ENCODE measurements at regions not wholly inside any gene's neighbourhood (a gene's known extent, or its start where the extent isn't known, plus 50 kb on each side); places are given as distances from the start of the nearest gene placed in this dataset.

DNA sequence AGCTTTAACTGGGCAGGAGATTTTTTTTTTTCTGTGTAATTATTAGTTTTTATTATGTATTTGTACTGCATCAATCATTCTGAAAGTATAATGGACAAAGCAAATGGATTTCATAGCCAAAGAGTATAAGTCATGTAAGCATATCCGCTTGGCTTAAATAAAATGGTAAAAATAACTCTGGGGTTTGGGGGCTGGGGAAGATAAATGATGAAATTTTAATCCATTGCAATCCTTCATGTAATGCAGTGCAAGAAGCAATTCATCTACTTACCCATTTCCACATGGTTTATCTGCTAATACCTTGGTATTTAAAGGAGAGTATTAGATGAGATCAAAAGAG, 781.4 kb downstream of the QKI start:
- no peak overlapping the region for H3K4me3 ChIP-seq (ENCODE audit: low read length)
- H3K9me3 ChIP-seq (ENCODE audit: low read length), result no peaks in the 10 kb centered on the region
- no peaks in the 10 kb centered on the region for H3K27me3 ChIP-seq (ENCODE audit: insufficient read depth, low read length)
- H3K4me1 ChIP-seq (ENCODE audit: insufficient read depth, low read length), result no peaks in the 10 kb centered on the region
- no peaks in the 10 kb centered on the region for H3K36me3 ChIP-seq (ENCODE audit: insufficient read depth, low read length)
- no peak overlapping the region for H2AFZ ChIP-seq (ENCODE audit: low read depth, low read length)

DNA sequence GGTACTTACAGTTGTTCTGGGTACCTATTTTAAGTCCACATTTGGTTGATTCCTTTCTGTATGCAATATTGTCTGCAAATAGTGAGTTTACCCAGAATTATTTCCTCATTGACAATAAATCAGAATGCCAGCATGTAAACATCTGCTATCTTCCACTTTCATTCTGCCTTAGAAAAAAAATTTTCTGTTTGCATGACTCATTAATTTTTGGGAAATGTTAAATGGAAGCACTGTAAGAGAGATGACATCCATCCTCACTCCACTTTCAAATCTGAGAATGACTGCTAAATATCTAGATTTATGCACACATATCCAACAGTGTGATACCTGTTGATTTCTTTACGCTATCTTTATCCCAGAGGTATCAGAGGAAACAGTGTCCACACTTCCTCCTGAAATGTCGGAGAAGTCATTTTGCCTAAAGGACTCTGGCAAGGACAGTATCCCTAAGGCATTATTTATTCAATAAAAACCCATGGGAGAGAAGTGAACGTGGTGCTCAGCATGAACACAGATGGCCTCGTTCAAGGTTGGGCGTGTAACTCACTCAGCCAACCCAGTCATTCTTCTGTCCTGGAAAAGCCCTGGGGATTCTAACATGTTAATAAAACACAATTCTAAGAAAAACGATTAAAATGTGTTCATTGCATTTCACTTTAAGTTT, 780.9 kb downstream of the QKI start:
- H3K9me3 ChIP-seq (ENCODE audit: low read length), result no peaks in the 10 kb centered on the region
- no peak overlapping the region for H3K4me3 ChIP-seq (ENCODE audit: low read length)
- no peaks in the 10 kb centered on the region for H3K36me3 ChIP-seq (ENCODE audit: insufficient read depth, low read length)
- H2AFZ ChIP-seq (ENCODE audit: low read depth, low read length), result no peak overlapping the region
- H3K4me1 ChIP-seq (ENCODE audit: insufficient read depth, low read length), result no peaks in the 10 kb centered on the region
- H3K27me3 ChIP-seq (ENCODE audit: insufficient read depth, low read length), result no peaks in the 10 kb centered on the region

DNA sequence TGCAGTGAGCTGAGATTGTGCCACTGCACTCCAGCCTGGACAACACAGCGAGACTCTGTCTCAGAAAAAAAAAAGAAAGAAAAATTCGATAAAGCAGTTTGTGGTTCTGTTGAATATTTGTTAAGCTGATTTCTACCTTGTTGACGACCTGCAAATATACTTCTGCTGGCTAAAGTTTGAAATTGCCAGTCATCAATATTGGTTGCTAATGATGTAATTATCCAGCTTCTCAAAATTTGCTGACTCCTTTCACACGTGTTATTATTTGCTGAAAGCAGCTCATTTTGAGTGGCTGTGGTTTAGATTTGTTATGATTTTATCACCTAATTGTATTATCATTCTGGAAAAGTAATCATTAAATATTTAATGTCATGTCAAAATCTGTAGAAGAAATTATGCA, 774.3 kb downstream of the QKI start:
- H3K27me3 ChIP-seq (ENCODE audit: insufficient read depth, low read length), result no peaks in the 10 kb centered on the region
- H3K4me1 ChIP-seq (ENCODE audit: insufficient read depth, low read length), result peaks cover 14% of the 10 kb centered on the region
- H2AFZ ChIP-seq (ENCODE audit: low read depth, low read length), result no peak overlapping the region
- H3K4me3 ChIP-seq (ENCODE audit: low read length), result no peak overlapping the region
- H3K36me3 ChIP-seq (ENCODE audit: insufficient read depth, low read length), result no peaks in the 10 kb centered on the region
- peaks cover 5% of the 10 kb centered on the region for H3K9me3 ChIP-seq (ENCODE audit: low read length)

DNA sequence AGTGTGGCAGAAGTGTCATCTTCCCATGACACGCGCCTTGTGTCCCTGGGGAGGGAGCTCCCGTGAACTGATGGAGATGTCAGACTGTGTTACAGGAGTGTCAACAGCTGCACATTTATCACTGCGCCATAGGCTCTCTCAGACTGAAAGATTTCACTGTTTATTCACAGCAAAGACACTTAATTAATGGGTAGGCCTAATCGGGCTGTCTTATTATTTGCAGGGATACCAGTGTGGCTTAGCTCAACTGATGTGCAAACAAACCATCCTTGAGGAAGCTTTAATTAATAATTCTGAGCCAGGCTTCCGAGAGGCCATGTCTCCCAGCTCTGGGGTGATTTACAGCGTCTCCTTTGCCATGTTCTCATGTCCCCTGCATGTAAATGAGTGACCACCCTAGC, 771.0 kb downstream of the QKI start:
- Histone ChIP-seq H3K27me3 (ENCODE audit: insufficient read depth, low read length) (no peaks in the 10 kb centered on the region), H3K36me3 (ENCODE audit: insufficient read depth, low read length) (no peaks in the 10 kb centered on the region), H3K4me1 (ENCODE audit: insufficient read depth, low read length) (peaks cover 14% of the 10 kb centered on the region), H2AFZ (ENCODE audit: low read depth, low read length) (no peak overlapping the region), H3K9me3 (ENCODE audit: low read length) (peaks cover 12% of the 10 kb centered on the region), H3K4me3 (ENCODE audit: low read length) (no peak overlapping the region)

DNA sequence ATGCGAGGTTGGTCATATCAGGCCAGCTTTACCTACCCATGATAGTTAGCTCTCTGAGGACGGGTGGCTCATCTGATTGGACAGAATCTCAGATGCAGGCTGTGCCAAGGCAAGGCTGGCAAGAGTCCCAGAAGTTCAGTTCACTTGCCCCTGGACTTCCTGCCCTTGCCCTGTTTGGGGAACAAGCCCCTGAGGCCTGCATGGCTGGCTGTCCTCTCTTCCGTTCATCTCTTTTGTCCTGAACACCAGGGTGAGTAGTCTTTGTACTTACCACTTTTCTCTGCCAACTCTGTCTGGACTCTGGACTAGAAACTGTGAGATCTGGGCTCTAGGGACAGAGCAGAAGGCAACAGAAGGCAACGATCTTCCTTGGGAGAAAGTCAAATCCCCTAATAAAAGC, 769.9 kb downstream of the QKI start:
- H3K4me3 ChIP-seq (ENCODE audit: low read length), result no peak overlapping the region
- H3K36me3 ChIP-seq (ENCODE audit: insufficient read depth, low read length), result no peaks in the 10 kb centered on the region
- peaks cover 14% of the 10 kb centered on the region for H3K4me1 ChIP-seq (ENCODE audit: insufficient read depth, low read length)
- H3K9me3 ChIP-seq (ENCODE audit: low read length), result peaks cover 12% of the 10 kb centered on the region
- H2AFZ ChIP-seq (ENCODE audit: low read depth, low read length), result no peak overlapping the region
- H3K27me3 ChIP-seq (ENCODE audit: insufficient read depth, low read length), result no peaks in the 10 kb centered on the region

DNA sequence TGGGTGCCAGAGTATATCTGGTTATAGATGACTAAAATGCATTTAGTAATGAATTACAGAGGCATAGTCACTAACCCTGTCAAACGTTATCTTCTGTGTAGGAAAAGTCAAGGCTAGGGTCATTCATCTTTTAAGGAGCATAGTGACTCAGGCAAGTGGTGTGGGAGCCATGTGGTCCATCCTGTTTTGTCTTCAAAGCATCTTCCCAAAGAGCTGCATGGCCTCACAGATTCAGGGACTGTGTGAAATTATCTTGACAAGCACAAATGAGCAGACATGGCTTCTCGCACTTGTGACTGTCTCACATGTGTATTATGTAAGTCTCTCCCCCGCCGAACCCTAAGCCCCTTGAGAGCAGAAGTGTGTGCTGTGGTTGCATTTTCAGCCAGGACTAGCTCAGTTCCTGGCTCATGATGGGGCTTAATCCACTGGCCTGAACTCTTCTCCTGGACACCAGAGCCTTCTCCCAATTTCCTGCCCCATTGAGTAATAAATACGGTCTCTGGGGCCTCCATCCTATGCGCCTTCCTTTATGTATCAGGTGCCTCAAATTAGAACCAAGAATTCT, 769.1 kb downstream of the QKI start:
- no peaks in the 10 kb centered on the region for H3K36me3 ChIP-seq (ENCODE audit: insufficient read depth, low read length)
- H3K27me3 ChIP-seq (ENCODE audit: insufficient read depth, low read length), result no peaks in the 10 kb centered on the region
- H3K4me3 ChIP-seq (ENCODE audit: low read length), result no peak overlapping the region
- H3K9me3 ChIP-seq (ENCODE audit: low read length), result peaks cover 12% of the 10 kb centered on the region
- H3K4me1 ChIP-seq (ENCODE audit: insufficient read depth, low read length), result peaks cover 14% of the 10 kb centered on the region
- no peak overlapping the region for H2AFZ ChIP-seq (ENCODE audit: low read depth, low read length)

DNA sequence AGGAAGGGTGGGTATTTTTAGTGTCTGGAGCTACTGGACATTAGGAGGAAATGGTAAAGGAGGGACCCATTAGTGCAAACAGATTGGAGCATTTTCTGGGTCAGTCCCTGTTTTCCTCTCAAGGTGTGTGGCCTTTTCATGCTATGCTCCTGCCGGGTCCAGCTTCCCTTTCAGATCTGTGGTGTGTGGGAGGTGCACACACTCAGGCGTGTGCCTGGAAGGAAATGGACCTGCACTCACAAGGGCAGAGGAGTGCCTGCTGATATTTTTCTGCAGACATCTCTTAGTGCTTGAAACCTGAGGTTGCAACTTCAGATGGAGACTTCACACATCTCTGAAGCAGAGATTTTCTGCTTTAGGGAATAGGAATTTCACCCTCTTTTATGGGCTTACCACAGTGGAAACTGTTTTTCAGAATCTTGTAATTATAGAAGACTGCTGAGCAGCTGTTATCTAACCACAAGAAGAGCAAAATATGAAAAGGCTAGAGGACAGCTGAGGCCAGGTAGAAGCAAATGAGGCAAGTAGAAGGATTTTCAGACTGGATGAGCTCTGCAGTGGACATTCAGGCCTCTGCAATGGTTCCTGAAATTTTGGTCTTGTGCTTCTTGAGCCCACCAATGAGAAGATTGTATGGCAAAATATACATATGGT, 764.3 kb downstream of the QKI start:
- Histone ChIP-seq H3K4me1 (ENCODE audit: insufficient read depth, low read length) (no peaks in the 10 kb centered on the region), H3K36me3 (ENCODE audit: insufficient read depth, low read length) (no peaks in the 10 kb centered on the region), H3K9me3 (ENCODE audit: low read length) (peaks cover 7% of the 10 kb centered on the region), H3K4me3 (ENCODE audit: low read length) (no peak overlapping the region), H3K27me3 (ENCODE audit: insufficient read depth, low read length) (no peaks in the 10 kb centered on the region), H2AFZ (ENCODE audit: low read depth, low read length) (no peak overlapping the region)

DNA sequence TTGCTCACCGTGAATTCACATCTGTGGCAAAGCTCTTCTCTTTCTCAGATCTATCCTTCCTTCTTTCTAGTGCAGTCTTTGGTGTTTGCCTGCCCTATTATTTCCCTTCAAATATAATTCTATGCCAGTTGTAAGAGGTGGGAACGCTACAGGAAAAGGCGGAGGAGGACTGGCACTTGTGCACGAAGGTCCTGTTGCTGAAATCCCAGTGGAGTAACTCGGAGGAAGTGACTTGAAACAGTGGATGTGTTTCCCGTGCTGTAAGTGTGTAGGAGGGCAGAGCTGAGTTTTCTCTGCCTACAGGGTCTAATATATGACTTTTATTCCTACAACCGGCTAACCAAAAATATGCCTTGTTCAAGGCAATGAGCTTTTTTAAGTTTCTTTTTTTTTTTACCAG, 754.8 kb downstream of the QKI start:
- no peaks in the 10 kb centered on the region for H3K27me3 ChIP-seq (ENCODE audit: insufficient read depth, low read length)
- H3K36me3 ChIP-seq (ENCODE audit: insufficient read depth, low read length), result no peaks in the 10 kb centered on the region
- no peak overlapping the region for H2AFZ ChIP-seq (ENCODE audit: low read depth, low read length)
- no peak overlapping the region for H3K4me3 ChIP-seq (ENCODE audit: low read length)
- peaks cover 4% of the 10 kb centered on the region for H3K9me3 ChIP-seq (ENCODE audit: low read length)
- peaks cover 10% of the 10 kb centered on the region for H3K4me1 ChIP-seq (ENCODE audit: insufficient read depth, low read length)

DNA sequence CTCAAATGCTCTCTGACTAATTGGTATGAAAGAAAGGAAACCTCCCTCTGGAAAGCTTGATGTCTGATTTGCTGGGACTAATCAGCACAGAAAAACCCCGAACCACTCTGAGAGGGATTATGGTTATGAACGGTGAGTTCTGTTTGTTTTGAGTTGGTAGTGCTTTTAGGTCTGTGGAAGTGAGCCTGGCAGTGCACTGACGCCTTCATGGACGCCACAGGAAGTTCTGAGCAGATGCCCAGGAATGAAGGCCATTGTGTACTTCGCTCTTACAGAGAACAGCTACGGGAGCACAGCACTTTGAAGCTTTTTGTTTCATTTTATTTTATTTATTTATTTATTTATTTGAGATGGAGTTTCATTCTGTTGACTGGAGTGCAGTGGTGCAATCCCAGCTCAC, 754.1 kb downstream of the QKI start:
- Histone ChIP-seq H3K9me3 (ENCODE audit: low read length) (peaks cover 2% of the 10 kb centered on the region), H3K4me3 (ENCODE audit: low read length) (no peak overlapping the region), H3K36me3 (ENCODE audit: insufficient read depth, low read length) (no peaks in the 10 kb centered on the region), H3K4me1 (ENCODE audit: insufficient read depth, low read length) (peaks cover 10% of the 10 kb centered on the region), H3K27me3 (ENCODE audit: insufficient read depth, low read length) (no peaks in the 10 kb centered on the region), H2AFZ (ENCODE audit: low read depth, low read length) (no peak overlapping the region)

DNA sequence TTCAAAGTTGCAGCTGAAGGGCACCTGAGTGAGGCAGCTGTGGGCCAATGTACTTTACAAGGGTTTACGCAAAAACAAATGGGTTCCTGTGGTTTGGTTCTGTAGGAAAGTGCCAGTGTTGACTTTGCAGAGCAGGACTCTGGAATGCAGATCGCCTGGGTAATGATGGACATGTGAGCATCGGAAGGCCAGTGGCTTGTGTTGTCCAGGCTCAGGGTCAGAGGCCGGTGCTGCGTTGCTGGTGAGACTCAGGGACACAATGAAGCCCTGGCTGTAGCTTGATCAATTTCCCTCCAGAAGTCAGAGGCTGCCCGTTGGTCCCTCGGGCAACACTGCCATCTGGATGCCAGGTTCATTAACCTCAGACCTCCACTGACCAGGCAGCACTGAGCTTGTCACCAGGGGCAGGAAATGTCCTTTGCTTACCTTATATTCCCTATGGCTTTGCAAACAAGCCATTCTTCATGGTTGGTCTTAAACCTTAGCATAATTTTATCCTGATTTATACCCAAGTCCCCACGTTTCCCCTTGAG, 753.4 kb downstream of the QKI start:
- no peaks in the 10 kb centered on the region for H3K36me3 ChIP-seq (ENCODE audit: insufficient read depth, low read length)

DNA sequence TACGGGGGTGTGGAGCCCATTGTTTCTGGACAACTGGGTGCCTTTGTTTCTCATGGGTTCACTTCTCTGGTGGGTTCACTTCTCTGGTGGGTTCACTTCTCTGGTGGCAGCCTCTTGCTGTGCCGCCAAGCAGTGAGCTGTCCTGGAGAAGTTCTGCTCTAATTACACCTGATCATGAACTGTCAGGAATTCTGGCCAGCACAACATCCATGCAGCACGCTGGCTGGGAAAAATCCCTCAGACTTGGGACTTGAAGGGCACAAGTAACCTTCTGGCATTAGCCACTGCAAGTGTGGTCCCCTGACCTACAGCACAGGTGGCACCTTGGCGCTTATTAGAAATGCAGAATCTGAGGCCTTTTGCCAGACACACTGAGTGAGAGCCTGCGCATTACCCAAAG, 752.5 kb downstream of the QKI start:
- Histone ChIP-seq H3K9me3 (ENCODE audit: low read length) (peaks cover 3% of the 10 kb centered on the region), H3K4me1 (ENCODE audit: insufficient read depth, low read length) (peaks cover 10% of the 10 kb centered on the region), H3K4me3 (ENCODE audit: low read length) (no peak overlapping the region), H3K27me3 (ENCODE audit: insufficient read depth, low read length) (no peaks in the 10 kb centered on the region), H2AFZ (ENCODE audit: low read depth, low read length) (no peak overlapping the region), H3K36me3 (ENCODE audit: insufficient read depth, low read length) (no peaks in the 10 kb centered on the region)

More for the DNA sequence above, 753.4 kb downstream of the QKI start:
- H3K27me3 ChIP-seq (ENCODE audit: insufficient read depth, low read length), result no peaks in the 10 kb centered on the region
- no peak overlapping the region for H2AFZ ChIP-seq (ENCODE audit: low read depth, low read length)
- H3K9me3 ChIP-seq (ENCODE audit: low read length), result peaks cover under 1% of the 10 kb centered on the region
- no peak overlapping the region for H3K4me3 ChIP-seq (ENCODE audit: low read length)
- H3K4me1 ChIP-seq (ENCODE audit: insufficient read depth, low read length), result peaks cover 10% of the 10 kb centered on the region

DNA sequence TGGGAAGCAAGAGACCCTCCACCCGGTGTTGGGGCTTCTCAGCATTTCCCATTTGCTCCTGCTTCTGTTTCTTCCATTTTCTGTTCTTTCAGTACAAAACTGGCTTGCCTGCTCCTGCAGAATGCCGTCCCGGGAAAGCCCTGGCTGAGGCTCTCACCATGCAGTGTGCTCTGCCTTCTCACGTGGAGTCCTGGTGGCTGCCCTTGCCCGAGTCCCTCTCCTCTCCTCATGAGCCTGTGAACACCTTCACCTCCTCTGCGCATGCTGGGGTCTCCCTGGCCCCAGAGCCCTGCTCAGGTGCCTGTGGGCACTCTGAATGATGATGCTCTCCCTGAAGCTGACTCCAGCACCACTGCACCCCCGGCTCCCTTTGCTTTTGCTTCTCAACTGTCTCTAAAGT, 752.0 kb downstream of the QKI start:
- Histone ChIP-seq H3K9me3 (ENCODE audit: low read length) (peaks cover 3% of the 10 kb centered on the region), H3K27me3 (ENCODE audit: insufficient read depth, low read length) (no peaks in the 10 kb centered on the region), H3K4me3 (ENCODE audit: low read length) (no peak overlapping the region), H3K36me3 (ENCODE audit: insufficient read depth, low read length) (no peaks in the 10 kb centered on the region), H2AFZ (ENCODE audit: low read depth, low read length) (no peak overlapping the region), H3K4me1 (ENCODE audit: insufficient read depth, low read length) (peaks cover 10% of the 10 kb centered on the region)

DNA sequence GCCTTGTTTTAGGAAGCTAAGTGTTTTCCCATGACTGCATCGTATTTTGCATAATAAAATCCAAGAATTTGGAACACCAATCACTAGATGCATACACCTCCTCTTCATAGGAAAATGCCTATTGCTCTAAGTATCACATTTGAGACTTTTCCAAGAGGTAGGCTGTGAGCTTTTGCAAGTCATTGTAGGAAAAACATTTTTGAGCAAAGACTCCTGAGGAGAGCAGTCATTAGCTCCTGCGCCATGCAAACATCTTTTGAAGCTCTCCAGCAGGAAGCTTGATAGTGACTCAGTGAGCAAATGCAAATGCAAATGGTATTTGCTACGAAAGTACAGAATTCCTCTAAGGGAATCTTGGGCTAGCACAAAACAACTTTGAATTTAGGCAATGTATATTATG, 750.4 kb downstream of the QKI start:
- no peaks in the 10 kb centered on the region for H3K36me3 ChIP-seq (ENCODE audit: insufficient read depth, low read length)
- H3K4me3 ChIP-seq (ENCODE audit: low read length), result no peak overlapping the region
- H3K4me1 ChIP-seq (ENCODE audit: insufficient read depth, low read length), result peaks cover 10% of the 10 kb centered on the region
- no peak overlapping the region for H2AFZ ChIP-seq (ENCODE audit: low read depth, low read length)
- peaks cover 5% of the 10 kb centered on the region for H3K9me3 ChIP-seq (ENCODE audit: low read length)
- no peaks in the 10 kb centered on the region for H3K27me3 ChIP-seq (ENCODE audit: insufficient read depth, low read length)

All from neuron (in vitro differentiated cells).